ENCODE measurements at regions not wholly inside any gene's neighbourhood (a gene's known extent, or its start where the extent isn't known, plus 50 kb on each side); places are given as distances from the start of the nearest gene placed in this dataset.
"Not testable (repeated sequence)": the region's sequence is repeated elsewhere in the genome, so short reads cannot be mapped to it uniquely, and the experiment has no call there.

GRCh38 chr17:53765609-53766008 is 57.1 kb upstream of the KIF2B start:
- H3K27ac Mint-ChIP-seq: no peak overlapping the region

GRCh38 chr17:53765129-53765528 is 57.6 kb upstream of the KIF2B start:
- peaks cover 2 to 33% (median 21%) of the 10 kb centered on the region in 6 donors for H3K9me3 Mint-ChIP-seq
- H3K36me3 Mint-ChIP-seq: no peaks in the 10 kb centered on the region
- no peak for DNase-seq
- no peak overlapping the region for H3K4me3 Mint-ChIP-seq
- no peaks in the 10 kb centered on the region for H3K4me1 Mint-ChIP-seq
- H3K27me3 Mint-ChIP-seq (ENCODE audit: low read depth in 3 of 3): no peaks in the 10 kb centered on the region
- H3K27ac Mint-ChIP-seq: no peak overlapping the region

More at GRCh38 chr17:53765609-53766008, 57.1 kb upstream of the KIF2B start:
- no peaks in the 10 kb centered on the region for H3K27me3 Mint-ChIP-seq (ENCODE audit: low read depth in 3 of 3)
- no peak for DNase-seq
- peaks cover 2 to 36% (median 21%) of the 10 kb centered on the region in 6 donors for H3K9me3 Mint-ChIP-seq
- no peaks in the 10 kb centered on the region for H3K4me1 Mint-ChIP-seq
- no peaks in the 10 kb centered on the region for H3K36me3 Mint-ChIP-seq
- no peak overlapping the region for H3K4me3 Mint-ChIP-seq

GRCh38 chr17:53757559-53757958 is 65.2 kb upstream of the KIF2B start:
- H3K4me1 Mint-ChIP-seq: no peaks in the 10 kb centered on the region
- H3K27ac Mint-ChIP-seq: no peak overlapping the region
- peaks cover 0 to 1% (median 0%) of the 10 kb centered on the region in 3 donors for H3K27me3 Mint-ChIP-seq (ENCODE audit: low read depth in 3 of 3)
- no peak overlapping the region for H3K4me3 Mint-ChIP-seq
- peaks cover 0 to 20% (median 16%) of the 10 kb centered on the region in 6 donors for H3K9me3 Mint-ChIP-seq
- H3K36me3 Mint-ChIP-seq: no peaks in the 10 kb centered on the region
- no peak for DNase-seq

GRCh38 chr17:53757116-53757515 is 65.6 kb upstream of the KIF2B start:
- H3K9me3 Mint-ChIP-seq: peaks cover 0 to 20% (median 16%) of the 10 kb centered on the region in 6 donors
- not testable (repeated sequence) for H3K27me3 Mint-ChIP-seq (ENCODE audit: low read depth in 3 of 3); H3K27ac Mint-ChIP-seq; H3K36me3 Mint-ChIP-seq; DNase-seq; H3K4me3 Mint-ChIP-seq; H3K4me1 Mint-ChIP-seq

- Mint-ChIP-seq H3K4me3 (no peak overlapping the region), H3K9me3 (peaks cover 7 to 29% (median 15%) of the 10 kb centered on the region in 6 donors), H3K4me1 (no peaks in the 10 kb centered on the region), H3K27me3 (ENCODE audit: low read depth in 3 of 3) (peaks cover 0 to 1% (median 0%) of the 10 kb centered on the region in 3 donors), H3K36me3 (no peaks in the 10 kb centered on the region), H3K27ac (no peak overlapping the region)
- DNase-seq: no peak
Measured at GRCh38 chr17:53749178-53749577, 73.5 kb upstream of the KIF2B start.

- peaks cover 7 to 34% (median 15%) of the 10 kb centered on the region in 6 donors for H3K9me3 Mint-ChIP-seq
- not testable (repeated sequence) for H3K27ac Mint-ChIP-seq; H3K4me3 Mint-ChIP-seq; H3K36me3 Mint-ChIP-seq; DNase-seq; H3K4me1 Mint-ChIP-seq; H3K27me3 Mint-ChIP-seq (ENCODE audit: low read depth in 3 of 3)
Measured at GRCh38 chr17:53748159-53748820, 74.4 kb upstream of the KIF2B start.

- H3K27ac Mint-ChIP-seq: no peak overlapping the region
- no peak for DNase-seq
- H3K4me1 Mint-ChIP-seq: no peaks in the 10 kb centered on the region
- peaks cover 7 to 47% (median 30%) of the 10 kb centered on the region in 6 donors for H3K9me3 Mint-ChIP-seq
- peaks cover 0 to 2% (median 0%) of the 10 kb centered on the region in 3 donors for H3K27me3 Mint-ChIP-seq (ENCODE audit: low read depth in 3 of 3)
- no peaks in the 10 kb centered on the region for H3K36me3 Mint-ChIP-seq
- no peak overlapping the region for H3K4me3 Mint-ChIP-seq
Measured at GRCh38 chr17:53740312-53740711, 82.4 kb upstream of the KIF2B start.

GRCh38 chr17:53736516-53737240 is 86.0 kb upstream of the KIF2B start:
- no peak for DNase-seq
- Mint-ChIP-seq H3K9me3 (peaks cover 3 to 63% (median 30%) of the 10 kb centered on the region in 6 donors), H3K27ac (no peak overlapping the region), H3K4me3 (no peak overlapping the region), H3K36me3 (no peaks in the 10 kb centered on the region), H3K4me1 (no peaks in the 10 kb centered on the region), H3K27me3 (ENCODE audit: low read depth in 3 of 3) (no peaks in the 10 kb centered on the region)

- Mint-ChIP-seq H3K4me3 (no peak overlapping the region), H3K36me3 (peaks cover 0 to 6% (median 0%) of the 10 kb centered on the region in 3 donors), H3K27ac (no peak overlapping the region), H3K27me3 (ENCODE audit: low read depth in 3 of 3) (peaks cover 0 to 3% (median 0%) of the 10 kb centered on the region in 3 donors), H3K4me1 (no peaks in the 10 kb centered on the region), H3K9me3 (peaks cover 16 to 43% (median 24%) of the 10 kb centered on the region in 6 donors)
- DNase-seq: no peak
Measured at GRCh38 chr17:53724726-53725125, 98.0 kb upstream of the KIF2B start.

- DNase-seq: no peak
- Mint-ChIP-seq H3K4me1 (no peaks in the 10 kb centered on the region), H3K9me3 (peaks cover 8 to 39% (median 16%) of the 10 kb centered on the region in 6 donors), H3K4me3 (no peak overlapping the region), H3K27me3 (ENCODE audit: low read depth in 3 of 3) (no peaks in the 10 kb centered on the region), H3K36me3 (peaks cover 0 to 2% (median 0%) of the 10 kb centered on the region in 3 donors), H3K27ac (no peak overlapping the region)
Measured at GRCh38 chr17:53722407-53722806, 100.3 kb upstream of the KIF2B start.

- Mint-ChIP-seq H3K27me3 (ENCODE audit: low read depth in 3 of 3) (no peaks in the 10 kb centered on the region), H3K4me3 (no peak overlapping the region), H3K27ac (no peak overlapping the region), H3K4me1 (no peaks in the 10 kb centered on the region), H3K36me3 (no peaks in the 10 kb centered on the region), H3K9me3 (peaks cover 7 to 40% (median 13%) of the 10 kb centered on the region in 6 donors)
- DNase-seq: no peak
Measured at GRCh38 chr17:53721101-53721500, 101.6 kb upstream of the KIF2B start.

- no peak for DNase-seq
- no peak overlapping the region for H3K4me3 Mint-ChIP-seq
- no peak overlapping the region for H3K27ac Mint-ChIP-seq
- no peaks in the 10 kb centered on the region for H3K27me3 Mint-ChIP-seq (ENCODE audit: low read depth in 3 of 3)
- no peaks in the 10 kb centered on the region for H3K36me3 Mint-ChIP-seq
- H3K4me1 Mint-ChIP-seq: no peaks in the 10 kb centered on the region
- peaks cover 0 to 35% (median 12%) of the 10 kb centered on the region in 6 donors for H3K9me3 Mint-ChIP-seq
Measured at GRCh38 chr17:53719229-53719628, 103.5 kb upstream of the KIF2B start.

GRCh38 chr17:53707566-53707965 is 115.2 kb upstream of the KIF2B start:
- Mint-ChIP-seq H3K4me3 (no peak overlapping the region), H3K27ac (no peak overlapping the region), H3K4me1 (no peaks in the 10 kb centered on the region), H3K36me3 (no peaks in the 10 kb centered on the region), H3K27me3 (ENCODE audit: low read depth in 3 of 3) (no peaks in the 10 kb centered on the region), H3K9me3 (peaks cover 12 to 73% (median 27%) of the 10 kb centered on the region in 6 donors)
- no peak for DNase-seq

- Mint-ChIP-seq H3K27me3 (ENCODE audit: low read depth in 3 of 3) (no peaks in the 10 kb centered on the region), H3K36me3 (no peaks in the 10 kb centered on the region), H3K9me3 (peaks cover 13 to 71% (median 28%) of the 10 kb centered on the region in 6 donors), H3K4me3 (no peak overlapping the region), H3K27ac (no peak overlapping the region), H3K4me1 (no peaks in the 10 kb centered on the region)
- DNase-seq: no peak
Measured at GRCh38 chr17:53696286-53696685, 126.4 kb upstream of the KIF2B start.
